Coronary artery (tissue), 2 donors: ENCODE measurements at regions not wholly inside any gene's neighbourhood (a gene's known extent, or its start where the extent isn't known, plus 50 kb on each side); places are given as distances from the start of the nearest gene placed in this dataset.

Source experiments
- DNase-seq: peaks from one replicate; pipeline ENCODE4 v3.0.0-alpha.2; 2017; ENCODE audit warnings: low spot score
- H3K27ac ChIP-seq, 2 donors: fragments of 200-600 bp; sonication (generic); one replicate each; pipeline ENCODE4 v1.5.1; 2016 to 2019
- H3K4me3 ChIP-seq: fragments of 200-600 bp; sonication (generic); 2 replicates; pipeline ENCODE4 v1.5.1; 2016; ENCODE audit warnings: mild to moderate bottlenecking, moderate library complexity
- TF ChIP-seq, protein P1 (sequence below): fragments of 200-600 bp; sonication (generic); IDR thresholded peaks from one replicate; pipeline ENCODE4 v1.5.1; 2019; ENCODE audit warnings: antibody characterized with exemption

DNA sequence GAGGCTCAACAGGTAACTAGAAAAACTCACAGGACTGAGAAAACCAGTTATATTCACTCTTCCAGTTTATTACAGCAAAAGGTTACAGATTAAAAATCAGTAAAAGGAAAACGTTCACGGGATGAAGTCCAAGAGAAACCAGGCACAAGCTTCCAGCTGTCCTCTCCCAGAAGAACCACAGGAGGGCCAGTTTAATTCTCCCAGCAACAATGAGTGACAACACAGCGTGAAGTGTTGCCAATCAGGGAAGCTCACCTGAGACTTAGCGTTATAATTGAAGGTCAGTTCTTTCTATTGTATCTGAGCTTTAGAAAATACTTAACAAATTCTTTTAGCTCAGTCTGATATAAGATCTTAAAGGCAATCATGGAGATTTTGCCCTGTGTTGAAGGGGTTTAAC is 65.2 kb upstream of the TNR start:
- TF ChIP-seq, protein P1, sequence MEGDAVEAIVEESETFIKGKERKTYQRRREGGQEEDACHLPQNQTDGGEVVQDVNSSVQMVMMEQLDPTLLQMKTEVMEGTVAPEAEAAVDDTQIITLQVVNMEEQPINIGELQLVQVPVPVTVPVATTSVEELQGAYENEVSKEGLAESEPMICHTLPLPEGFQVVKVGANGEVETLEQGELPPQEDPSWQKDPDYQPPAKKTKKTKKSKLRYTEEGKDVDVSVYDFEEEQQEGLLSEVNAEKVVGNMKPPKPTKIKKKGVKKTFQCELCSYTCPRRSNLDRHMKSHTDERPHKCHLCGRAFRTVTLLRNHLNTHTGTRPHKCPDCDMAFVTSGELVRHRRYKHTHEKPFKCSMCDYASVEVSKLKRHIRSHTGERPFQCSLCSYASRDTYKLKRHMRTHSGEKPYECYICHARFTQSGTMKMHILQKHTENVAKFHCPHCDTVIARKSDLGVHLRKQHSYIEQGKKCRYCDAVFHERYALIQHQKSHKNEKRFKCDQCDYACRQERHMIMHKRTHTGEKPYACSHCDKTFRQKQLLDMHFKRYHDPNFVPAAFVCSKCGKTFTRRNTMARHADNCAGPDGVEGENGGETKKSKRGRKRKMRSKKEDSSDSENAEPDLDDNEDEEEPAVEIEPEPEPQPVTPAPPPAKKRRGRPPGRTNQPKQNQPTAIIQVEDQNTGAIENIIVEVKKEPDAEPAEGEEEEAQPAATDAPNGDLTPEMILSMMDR, result no peak
- Histone ChIP-seq H3K4me3 (no peak overlapping the region), H3K27ac (no peak overlapping the region)
- no peak for DNase-seq

DNA sequence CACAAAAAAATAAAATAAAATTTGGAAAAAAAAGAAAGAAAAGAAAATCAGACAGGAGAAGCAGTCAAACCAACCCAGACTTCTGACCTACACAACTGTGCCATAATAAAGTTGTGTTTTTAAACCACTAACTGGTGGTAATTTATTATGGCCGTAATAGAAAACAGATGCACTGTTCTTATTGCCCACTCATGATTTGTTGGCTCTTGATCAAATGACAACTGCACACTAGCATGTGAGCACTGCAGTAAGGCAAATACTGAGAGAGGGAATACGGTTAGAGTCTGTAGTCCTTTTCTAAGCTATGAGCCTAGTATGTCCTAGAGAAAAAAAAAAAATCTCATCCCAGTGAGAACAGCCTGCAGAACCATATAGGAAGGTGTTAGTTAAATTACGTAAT is 61.2 kb upstream of the TNR start:
- no peak for DNase-seq
- TF ChIP-seq, protein P1, result no peak
- Histone ChIP-seq H3K4me3 (no peak overlapping the region), H3K27ac (no peak overlapping the region)

DNA sequence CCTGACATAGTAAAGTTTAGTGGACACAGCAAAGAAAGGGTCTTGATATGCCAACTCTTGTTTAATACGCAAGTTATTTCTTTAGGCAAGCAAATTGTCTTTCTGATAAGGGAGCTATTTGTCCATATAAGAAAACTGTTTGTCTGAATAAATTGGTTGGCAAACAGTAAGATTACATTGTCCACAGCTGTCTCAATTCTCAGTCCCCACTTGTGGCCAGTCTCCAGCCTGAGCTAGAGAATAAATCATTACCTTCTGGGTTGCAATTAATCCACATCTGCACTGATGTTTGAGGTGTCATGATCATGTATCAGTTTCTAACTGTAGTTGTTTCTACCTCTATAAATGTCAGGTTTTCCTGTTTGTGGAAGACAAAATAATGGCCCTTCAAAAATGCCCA is 60.0 kb upstream of the TNR start:
- no peak for DNase-seq
- no peak overlapping the region for H3K4me3 ChIP-seq
- TF ChIP-seq, protein P1, result no peak
- no peak overlapping the region for H3K27ac ChIP-seq

DNA sequence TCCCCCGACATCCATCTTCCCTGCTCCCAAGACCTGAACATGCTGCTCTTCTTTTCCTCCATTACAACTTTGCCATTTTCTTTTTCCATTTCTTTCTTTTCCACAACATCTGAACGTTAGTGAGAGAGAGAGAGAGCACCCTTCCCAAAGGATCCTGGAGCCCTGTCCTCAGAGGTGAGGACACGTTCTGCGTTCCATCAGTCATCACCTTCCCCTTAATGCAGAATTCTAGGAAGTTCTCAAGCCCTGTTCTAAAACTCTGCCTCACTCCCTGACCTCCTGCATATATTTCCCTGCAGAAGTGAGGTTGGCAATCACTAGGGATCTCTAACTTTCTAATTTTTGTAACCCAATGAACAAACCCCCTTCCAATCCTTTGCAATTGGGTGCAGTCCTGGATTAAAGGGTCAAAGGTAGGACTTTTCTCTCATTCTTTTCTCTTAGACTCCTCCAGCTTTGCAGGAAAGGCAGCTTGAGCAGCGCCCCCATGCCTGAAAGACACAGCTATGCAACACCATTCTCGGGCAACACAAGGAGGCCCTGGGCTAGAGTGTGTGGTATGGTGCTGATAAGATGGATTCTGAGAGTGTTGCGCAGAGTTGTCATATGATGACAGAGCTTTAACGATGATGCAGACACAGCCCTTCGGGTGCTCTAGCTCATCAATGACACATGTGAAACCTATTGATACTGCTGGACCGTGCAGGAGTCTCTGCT is 59.2 kb upstream of the TNR start:
- TF ChIP-seq, protein P1, result no peak
- DNase-seq, result no peak
- Histone ChIP-seq H3K27ac (no peak overlapping the region), H3K4me3 (no peak overlapping the region)

DNA sequence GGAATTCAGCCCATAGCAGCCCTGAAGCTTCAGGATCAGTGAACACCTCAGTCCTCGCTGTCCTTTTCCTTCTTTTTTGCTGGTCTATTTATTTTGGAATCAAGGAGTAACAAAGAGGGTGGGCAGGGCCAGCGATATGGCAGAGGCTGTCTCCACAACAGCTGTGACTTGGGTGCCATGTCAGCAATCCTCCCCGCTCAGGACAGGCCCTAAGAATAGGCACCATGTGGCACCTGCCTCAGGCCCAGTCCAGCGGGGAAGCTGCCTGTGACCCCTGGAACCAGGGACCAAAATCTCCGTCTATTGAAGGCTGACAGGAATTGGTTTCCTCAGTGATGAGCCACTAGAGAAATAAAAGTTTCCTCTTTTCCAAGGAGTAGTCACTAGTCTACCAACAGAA is 58.6 kb upstream of the TNR start:
- Histone ChIP-seq H3K4me3 (no peak overlapping the region), H3K27ac (no peak overlapping the region)
- no peak for DNase-seq
- TF ChIP-seq, protein P1, result no peak

DNA sequence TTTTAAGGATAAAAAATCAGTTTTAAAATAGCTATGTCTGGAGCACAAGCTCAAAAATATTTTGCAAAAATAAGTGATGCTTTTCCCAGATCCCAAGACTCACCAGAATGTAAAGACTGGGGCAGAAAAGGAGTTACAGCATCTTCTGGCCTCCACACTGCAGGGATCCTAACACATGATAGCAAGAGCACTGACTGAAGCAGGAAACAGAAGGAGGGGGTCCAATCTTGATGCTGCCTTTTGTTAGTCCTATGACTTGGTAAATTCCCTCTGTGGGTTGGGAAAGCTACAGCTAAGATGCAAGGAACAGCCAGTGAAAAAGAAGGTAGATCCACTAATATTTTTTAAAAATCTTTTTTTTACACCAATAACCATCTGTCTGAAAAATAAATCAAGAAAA is 54.2 kb upstream of the TNR start:
- no peak overlapping the region for H3K27ac ChIP-seq
- TF ChIP-seq, protein P1, result no peak

DNA sequence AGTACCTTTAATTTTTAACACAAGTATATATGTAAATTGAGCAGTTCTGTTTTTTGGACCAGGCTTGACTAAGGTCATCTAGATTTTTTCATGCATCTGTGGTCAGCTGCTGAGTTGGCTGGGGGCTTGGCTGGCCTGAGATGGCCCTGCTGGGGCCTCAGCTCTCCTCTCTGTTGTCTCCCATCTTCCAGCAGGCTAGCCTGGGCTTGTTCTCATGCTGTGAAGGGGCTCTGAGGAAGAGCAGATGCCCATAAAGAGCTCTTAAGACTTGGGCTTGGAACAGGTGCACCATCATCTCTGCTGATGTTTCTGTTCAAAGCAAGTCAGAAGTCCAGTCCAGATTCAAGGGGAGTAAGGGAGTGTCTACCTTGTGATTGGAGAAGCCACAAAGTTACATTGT is 51.2 kb upstream of the TNR start:
- H3K27ac ChIP-seq, result no peak overlapping the region
- H3K4me3 ChIP-seq, result no peak overlapping the region
- DNase-seq, result no peak
- TF ChIP-seq, protein P1, result no peak

More for the DNA sequence above, 54.2 kb upstream of the TNR start:
- no peak for DNase-seq
- H3K4me3 ChIP-seq, result no peak overlapping the region
